SHP77 (cell line): ENCODE measurements at regions not wholly inside any gene's neighbourhood (a gene's known extent, or its start where the extent isn't known, plus 50 kb on each side); places are given as distances from the start of the nearest gene placed in this dataset.

Experiments
- DNase-seq, 2 experiments: peaks; one replicate each; lab custom pipeline; 2025; lab: John Stamatoyannopoulos, UW

GRCh38 chr12:118850244-118850825 lies 131.0 kb upstream of the SRRM4 start:
- no peak for DNase-seq

GRCh38 chr12:118851891-118852290 lies 129.4 kb upstream of the SRRM4 start:
- DNase-seq: no peak

- no peak for DNase-seq
These were observed 127.7 kb upstream of the SRRM4 start for GRCh38 chr12:118853634-118854033.

- DNase-seq: no peak
These were observed 125.5 kb upstream of the SRRM4 start for GRCh38 chr12:118855858-118856257.

GRCh38 chr12:118866346-118866745 lies 115.0 kb upstream of the SRRM4 start:
- DNase-seq: no peak

GRCh38 chr12:118870551-118870950 lies 110.8 kb upstream of the SRRM4 start:
- no peak for DNase-seq

GRCh38 chr12:118874698-118875548 lies 106.4 kb upstream of the SRRM4 start:
- DNase-seq: no peak

GRCh38 chr12:118880720-118881493 lies 100.4 kb upstream of the SRRM4 start:
- no peak for DNase-seq

GRCh38 chr12:118884226-118884625 lies 97.1 kb upstream of the SRRM4 start:
- no peak for DNase-seq

GRCh38 chr12:118900993-118901392 lies 80.3 kb upstream of the SRRM4 start:
- DNase-seq: no peak

GRCh38 chr12:118908811-118909210 lies 72.5 kb upstream of the SRRM4 start:
- DNase-seq: no peak

- DNase-seq: no peak
These were observed 68.6 kb upstream of the SRRM4 start for GRCh38 chr12:118912697-118913270.

- no peak for DNase-seq
These were observed 59.6 kb upstream of the SRRM4 start for GRCh38 chr12:118921761-118922160.

GRCh38 chr12:118922405-118922804 lies 58.9 kb upstream of the SRRM4 start:
- no peak for DNase-seq

- DNase-seq: no peak
These were observed 55.9 kb upstream of the SRRM4 start for GRCh38 chr12:118925407-118925806.

GRCh38 chr12:118925826-118926225 lies 55.5 kb upstream of the SRRM4 start:
- no peak for DNase-seq
